ENCODE measurements at regions not wholly inside any gene's neighbourhood (a gene's known extent, or its start where the extent isn't known, plus 50 kb on each side); places are given as distances from the start of the nearest gene placed in this dataset.

DNA sequence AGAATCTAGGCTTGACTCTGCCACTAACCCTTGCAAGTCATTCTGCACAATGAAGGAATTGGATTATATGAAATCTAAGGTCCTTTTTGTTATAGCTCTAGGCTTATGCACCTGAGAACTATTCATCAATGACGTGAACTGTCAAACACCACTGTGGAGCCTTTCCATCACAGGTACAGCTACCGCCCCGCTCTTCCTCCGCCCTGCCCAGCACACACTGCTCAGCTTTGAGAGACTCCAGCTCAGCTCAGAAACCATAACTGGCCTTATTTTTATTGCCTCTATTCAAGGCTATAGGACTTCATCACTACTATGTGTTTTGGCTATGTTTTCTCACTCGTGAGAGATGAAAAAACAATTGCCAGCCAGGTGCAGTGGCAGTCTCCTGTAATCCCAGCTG lies 88.2 kb upstream of the RPL34 start:
- no peak for DNase-seq (ENCODE audit: low read depth)
- H3K4me3 ChIP-seq (ENCODE audit: low read depth, low read length) = no peak overlapping the region
- TF ChIP-seq MYC (IDR thresholded peaks at IDR 0.05; ENCODE audit: low read depth, low read length) (no peak), POLR2A (IDR thresholded peaks at IDR 0.05; ENCODE audit: extremely low read depth, insufficient read length) (no peak)
- TF ChIP-seq, protein P1, sequence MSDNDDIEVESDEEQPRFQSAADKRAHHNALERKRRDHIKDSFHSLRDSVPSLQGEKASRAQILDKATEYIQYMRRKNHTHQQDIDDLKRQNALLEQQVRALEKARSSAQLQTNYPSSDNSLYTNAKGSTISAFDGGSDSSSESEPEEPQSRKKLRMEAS (IDR thresholded peaks at IDR 0.05; ENCODE audit: low read depth, low read length) = no peak
- TF ChIP-seq, protein P2, sequence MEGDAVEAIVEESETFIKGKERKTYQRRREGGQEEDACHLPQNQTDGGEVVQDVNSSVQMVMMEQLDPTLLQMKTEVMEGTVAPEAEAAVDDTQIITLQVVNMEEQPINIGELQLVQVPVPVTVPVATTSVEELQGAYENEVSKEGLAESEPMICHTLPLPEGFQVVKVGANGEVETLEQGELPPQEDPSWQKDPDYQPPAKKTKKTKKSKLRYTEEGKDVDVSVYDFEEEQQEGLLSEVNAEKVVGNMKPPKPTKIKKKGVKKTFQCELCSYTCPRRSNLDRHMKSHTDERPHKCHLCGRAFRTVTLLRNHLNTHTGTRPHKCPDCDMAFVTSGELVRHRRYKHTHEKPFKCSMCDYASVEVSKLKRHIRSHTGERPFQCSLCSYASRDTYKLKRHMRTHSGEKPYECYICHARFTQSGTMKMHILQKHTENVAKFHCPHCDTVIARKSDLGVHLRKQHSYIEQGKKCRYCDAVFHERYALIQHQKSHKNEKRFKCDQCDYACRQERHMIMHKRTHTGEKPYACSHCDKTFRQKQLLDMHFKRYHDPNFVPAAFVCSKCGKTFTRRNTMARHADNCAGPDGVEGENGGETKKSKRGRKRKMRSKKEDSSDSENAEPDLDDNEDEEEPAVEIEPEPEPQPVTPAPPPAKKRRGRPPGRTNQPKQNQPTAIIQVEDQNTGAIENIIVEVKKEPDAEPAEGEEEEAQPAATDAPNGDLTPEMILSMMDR (IDR thresholded peaks at IDR 0.05; ENCODE audit: low read depth, low read length) = no peak

DNA sequence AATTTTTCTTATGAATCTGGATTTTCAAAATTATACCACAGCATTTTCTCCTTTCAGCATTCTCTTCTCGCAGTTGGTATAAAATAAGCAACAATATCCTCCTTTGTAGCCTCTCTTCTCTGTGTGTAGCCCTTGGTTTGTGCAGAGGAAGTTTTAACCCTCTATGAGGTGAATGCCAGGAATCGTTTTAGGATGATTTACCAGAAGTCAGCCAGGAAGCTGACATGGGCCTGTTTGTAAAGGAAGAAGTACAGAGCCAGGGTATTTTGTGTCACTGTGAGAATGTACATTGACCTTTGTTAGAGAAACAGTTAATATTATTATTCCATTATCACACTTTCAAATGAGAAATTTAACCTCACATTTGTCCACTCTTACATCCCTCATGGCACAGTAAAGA lies 88.9 kb upstream of the RPL34 start:
- no peak for TF ChIP-seq MYC (IDR thresholded peaks at IDR 0.05; ENCODE audit: low read depth, low read length)
- no peak for TF ChIP-seq POLR2A (IDR thresholded peaks at IDR 0.05; ENCODE audit: extremely low read depth, insufficient read length)
- TF ChIP-seq, protein P1 (IDR thresholded peaks at IDR 0.05; ENCODE audit: low read depth, low read length) = no peak
- TF ChIP-seq, protein P2 (IDR thresholded peaks at IDR 0.05; ENCODE audit: low read depth, low read length) = no peak
- DNase-seq (ENCODE audit: low read depth) = no peak
- no peak overlapping the region for H3K4me3 ChIP-seq (ENCODE audit: low read depth, low read length)

DNA sequence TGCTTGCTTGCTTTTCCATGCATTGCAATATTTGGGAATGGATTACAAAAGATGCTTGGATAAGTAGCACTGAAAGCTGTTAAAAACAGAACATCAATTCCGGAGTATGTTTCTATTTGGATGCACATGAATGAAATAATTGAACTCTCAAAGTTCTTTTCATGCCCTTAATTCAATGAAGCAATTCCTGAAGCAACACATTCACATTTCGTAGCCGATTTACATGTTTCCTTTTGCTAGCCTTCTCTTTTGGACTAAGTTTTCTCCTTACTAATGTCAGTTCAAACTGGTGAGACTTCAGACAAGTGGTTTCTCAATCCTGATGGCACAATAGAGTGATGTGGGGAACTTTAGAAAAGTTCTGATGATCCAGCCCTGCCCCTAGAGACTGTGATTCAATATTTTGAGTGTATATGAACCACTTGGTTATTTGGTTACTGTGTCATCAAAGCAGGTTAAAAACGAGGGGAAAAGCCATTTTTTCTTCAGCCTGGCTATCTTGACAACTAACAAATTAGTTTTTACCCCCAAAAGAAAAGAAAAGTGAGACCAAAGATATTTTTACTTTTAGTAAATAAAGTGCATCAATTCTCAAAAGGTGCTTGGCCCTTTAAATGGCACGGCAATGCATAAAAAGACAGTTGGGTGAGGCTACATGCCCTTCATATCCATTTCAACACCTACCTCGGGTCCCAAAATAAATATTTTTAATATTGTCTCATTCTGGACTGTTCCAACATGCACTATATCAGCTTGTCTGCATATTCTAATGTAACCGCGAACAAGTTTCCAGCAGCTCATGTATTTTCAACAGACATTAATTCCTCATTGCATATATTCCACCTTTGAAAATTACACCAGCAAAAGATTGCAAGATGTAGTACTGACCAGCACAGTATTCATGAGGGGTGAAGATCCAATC lies 90.1 kb upstream of the RPL34 start:
- DNase-seq (ENCODE audit: low read depth) = no peak

DNA sequence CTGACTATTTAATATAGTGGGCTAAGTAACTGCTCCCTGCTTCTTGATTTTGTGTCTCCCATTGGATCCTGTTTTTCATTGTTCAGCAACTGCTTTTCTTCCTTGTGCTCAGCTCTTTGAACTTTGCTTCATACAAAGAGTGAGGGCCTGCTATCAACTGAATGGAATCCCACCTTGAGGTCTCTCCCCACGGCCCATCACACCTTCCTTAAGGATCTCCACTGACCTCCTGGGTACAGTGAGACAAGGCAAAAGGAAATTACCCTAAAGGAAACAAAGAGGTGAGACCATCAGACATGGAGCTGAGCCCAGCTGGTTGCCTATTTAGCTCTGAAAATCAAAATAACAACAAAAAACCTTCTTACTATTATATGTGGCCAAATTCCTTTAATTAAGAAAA lies 91.3 kb upstream of the RPL34 start:
- TF ChIP-seq POLR2A (IDR thresholded peaks at IDR 0.05; ENCODE audit: extremely low read depth, insufficient read length) = no peak
- TF ChIP-seq, protein P1 (IDR thresholded peaks at IDR 0.05; ENCODE audit: low read depth, low read length) = no peak
- TF ChIP-seq MYC (IDR thresholded peaks at IDR 0.05; ENCODE audit: low read depth, low read length) = no peak
- TF ChIP-seq, protein P2 (IDR thresholded peaks at IDR 0.05; ENCODE audit: low read depth, low read length) = no peak
- DNase-seq (ENCODE audit: low read depth) = no peak

More for the DNA sequence above, 90.1 kb upstream of the RPL34 start:
- TF ChIP-seq, protein P2 (IDR thresholded peaks at IDR 0.05; ENCODE audit: low read depth, low read length) = no peak
- TF ChIP-seq, protein P1 (IDR thresholded peaks at IDR 0.05; ENCODE audit: low read depth, low read length) = no peak
- TF ChIP-seq POLR2A (IDR thresholded peaks at IDR 0.05; ENCODE audit: extremely low read depth, insufficient read length) (no peak), MYC (IDR thresholded peaks at IDR 0.05; ENCODE audit: low read depth, low read length) (no peak)
- no peak overlapping the region for H3K4me3 ChIP-seq (ENCODE audit: low read depth, low read length)

DNA sequence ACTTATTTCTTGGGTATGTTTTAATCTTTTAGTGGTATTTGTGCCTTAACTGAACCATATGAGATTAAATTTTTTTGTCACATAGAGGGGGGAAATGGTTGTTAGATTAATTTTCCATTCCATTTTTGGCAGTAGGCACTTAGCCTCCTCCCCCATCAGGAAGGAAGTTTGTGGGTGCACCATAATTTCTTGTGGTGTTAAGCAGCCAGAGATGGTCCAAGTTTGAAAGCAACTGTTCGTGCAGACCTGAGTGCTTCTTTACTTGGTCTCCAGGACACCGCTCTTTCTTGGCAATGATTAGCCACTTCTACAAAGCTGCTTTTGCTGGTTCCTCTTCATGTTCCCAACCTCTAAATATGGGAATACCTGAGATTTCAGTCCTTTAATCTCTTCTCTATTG lies 92.7 kb upstream of the RPL34 start:
- no peak for DNase-seq (ENCODE audit: low read depth)
- TF ChIP-seq MYC (IDR thresholded peaks at IDR 0.05; ENCODE audit: low read depth, low read length) (no peak), POLR2A (IDR thresholded peaks at IDR 0.05; ENCODE audit: extremely low read depth, insufficient read length) (no peak)
- TF ChIP-seq, protein P1 (IDR thresholded peaks at IDR 0.05; ENCODE audit: low read depth, low read length) = no peak
- TF ChIP-seq, protein P2 (IDR thresholded peaks at IDR 0.05; ENCODE audit: low read depth, low read length) = no peak

More for the DNA sequence above, 91.3 kb upstream of the RPL34 start:
- H3K4me3 ChIP-seq (ENCODE audit: low read depth, low read length) = no peak overlapping the region

More for the DNA sequence above, 92.7 kb upstream of the RPL34 start:
- no peak overlapping the region for H3K4me3 ChIP-seq (ENCODE audit: low read depth, low read length)

Data from NB4 (cell line).